Keratinocyte (primary cell): ENCODE measurements at regions not wholly inside any gene's neighbourhood (a gene's known extent, or its start where the extent isn't known, plus 50 kb on each side); places are given as distances from the start of the nearest gene placed in this dataset.

Experiments used
- EZH2 ChIP-seq: IDR thresholded peaks from one replicate; pipeline ENCODE4 v1.6.1; 2012; ENCODE audit warnings: inconsistent platforms, mild to moderate bottlenecking, low read length, moderate library complexity
- TF ChIP-seq, protein P1 (sequence below), 3 experiments: IDR thresholded peaks in 1 of 3; conservative IDR thresholded peaks in 1 of 3; optimal IDR thresholded peaks in 1 of 3; 2 replicates in 2 of 3; 3 replicates in 1 of 3; pipeline versions ENCODE3 to v1.5.1; 2011; ENCODE audit warnings: low read length in 3 of 3, mild to moderate bottlenecking in 3 of 3, moderate library complexity in 2 of 3, control low read depth in 1 of 3, inconsistent platforms in 1 of 3; ENCODE audit not compliant: insufficient read depth in 2 of 3; ENCODE audit errors: extremely low read depth in 1 of 3

DNA sequence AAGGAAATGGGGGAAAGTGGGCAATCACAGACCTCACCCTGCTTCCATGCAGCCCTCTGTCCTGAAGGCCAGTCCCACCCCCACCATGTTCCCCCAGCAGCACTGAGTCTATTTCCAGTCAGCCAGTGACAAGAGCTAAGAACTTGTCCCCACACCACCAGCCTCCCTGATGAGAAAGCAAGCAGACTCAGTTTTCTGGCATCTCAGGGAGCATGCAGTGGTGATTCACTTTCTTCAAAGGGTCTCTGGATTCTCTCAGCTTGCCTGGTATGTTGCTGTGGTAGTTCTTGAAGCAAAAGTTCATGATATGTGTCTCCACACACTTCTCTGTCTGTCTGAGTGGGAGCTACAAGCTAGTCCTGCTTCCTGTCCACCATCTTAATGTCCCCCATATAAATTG lies 799.9 kb upstream of the TYRP1 start:
- TF ChIP-seq, protein P1, sequence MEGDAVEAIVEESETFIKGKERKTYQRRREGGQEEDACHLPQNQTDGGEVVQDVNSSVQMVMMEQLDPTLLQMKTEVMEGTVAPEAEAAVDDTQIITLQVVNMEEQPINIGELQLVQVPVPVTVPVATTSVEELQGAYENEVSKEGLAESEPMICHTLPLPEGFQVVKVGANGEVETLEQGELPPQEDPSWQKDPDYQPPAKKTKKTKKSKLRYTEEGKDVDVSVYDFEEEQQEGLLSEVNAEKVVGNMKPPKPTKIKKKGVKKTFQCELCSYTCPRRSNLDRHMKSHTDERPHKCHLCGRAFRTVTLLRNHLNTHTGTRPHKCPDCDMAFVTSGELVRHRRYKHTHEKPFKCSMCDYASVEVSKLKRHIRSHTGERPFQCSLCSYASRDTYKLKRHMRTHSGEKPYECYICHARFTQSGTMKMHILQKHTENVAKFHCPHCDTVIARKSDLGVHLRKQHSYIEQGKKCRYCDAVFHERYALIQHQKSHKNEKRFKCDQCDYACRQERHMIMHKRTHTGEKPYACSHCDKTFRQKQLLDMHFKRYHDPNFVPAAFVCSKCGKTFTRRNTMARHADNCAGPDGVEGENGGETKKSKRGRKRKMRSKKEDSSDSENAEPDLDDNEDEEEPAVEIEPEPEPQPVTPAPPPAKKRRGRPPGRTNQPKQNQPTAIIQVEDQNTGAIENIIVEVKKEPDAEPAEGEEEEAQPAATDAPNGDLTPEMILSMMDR (optimal IDR thresholded peaks at IDR 0.05 in 1 of 3, IDR thresholded peaks at IDR 0.05 in 1 of 3, conservative IDR thresholded peaks at IDR 0.05 in 1 of 3; ENCODE audit: extremely low read depth in 1 of 3, insufficient read depth in 2 of 3, low read length in 3 of 3) = no peak
- TF ChIP-seq EZH2 = no peak
